ENCODE measurements at regions not wholly inside any gene's neighbourhood (a gene's known extent, or its start where the extent isn't known, plus 50 kb on each side); places are given as distances from the start of the nearest gene placed in this dataset.

DNA sequence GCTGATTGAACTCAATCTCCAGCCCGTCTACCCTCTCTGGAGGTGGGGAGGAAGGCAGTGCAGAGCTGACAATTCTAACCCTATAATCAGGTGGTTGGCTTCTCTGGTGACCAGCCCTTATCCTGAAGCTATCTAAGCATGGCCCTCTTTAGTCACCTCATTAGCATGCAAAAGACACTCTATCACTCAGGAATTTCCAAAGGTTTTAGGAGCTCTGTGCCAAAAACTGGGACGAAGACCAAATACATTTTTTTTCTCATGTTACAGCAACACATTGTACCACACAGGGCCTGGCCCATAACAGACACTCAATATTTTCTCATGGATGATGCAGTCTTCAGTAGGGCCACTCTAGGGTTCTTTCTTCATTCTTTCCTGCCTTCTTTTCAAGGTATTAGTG is 118.8 kb upstream of the VLDLR start:
- TF ChIP-seq, protein P1, sequence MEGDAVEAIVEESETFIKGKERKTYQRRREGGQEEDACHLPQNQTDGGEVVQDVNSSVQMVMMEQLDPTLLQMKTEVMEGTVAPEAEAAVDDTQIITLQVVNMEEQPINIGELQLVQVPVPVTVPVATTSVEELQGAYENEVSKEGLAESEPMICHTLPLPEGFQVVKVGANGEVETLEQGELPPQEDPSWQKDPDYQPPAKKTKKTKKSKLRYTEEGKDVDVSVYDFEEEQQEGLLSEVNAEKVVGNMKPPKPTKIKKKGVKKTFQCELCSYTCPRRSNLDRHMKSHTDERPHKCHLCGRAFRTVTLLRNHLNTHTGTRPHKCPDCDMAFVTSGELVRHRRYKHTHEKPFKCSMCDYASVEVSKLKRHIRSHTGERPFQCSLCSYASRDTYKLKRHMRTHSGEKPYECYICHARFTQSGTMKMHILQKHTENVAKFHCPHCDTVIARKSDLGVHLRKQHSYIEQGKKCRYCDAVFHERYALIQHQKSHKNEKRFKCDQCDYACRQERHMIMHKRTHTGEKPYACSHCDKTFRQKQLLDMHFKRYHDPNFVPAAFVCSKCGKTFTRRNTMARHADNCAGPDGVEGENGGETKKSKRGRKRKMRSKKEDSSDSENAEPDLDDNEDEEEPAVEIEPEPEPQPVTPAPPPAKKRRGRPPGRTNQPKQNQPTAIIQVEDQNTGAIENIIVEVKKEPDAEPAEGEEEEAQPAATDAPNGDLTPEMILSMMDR (IDR thresholded peaks at IDR 0.05; ENCODE audit: low read depth, low read length): no peak
- no peak for TF ChIP-seq EZH2phosphoT487 (IDR thresholded peaks at IDR 0.05; ENCODE audit: low read depth)

Measured in OCI-LY3 (cell line).